ENCODE measurements at regions not wholly inside any gene's neighbourhood (a gene's known extent, or its start where the extent isn't known, plus 50 kb on each side); places are given as distances from the start of the nearest gene placed in this dataset.

- no peak for DNase-seq
- Mint-ChIP-seq H3K27ac (no peak overlapping the region), H3K4me3 (no peak overlapping the region), H3K36me3 (ENCODE audit: low read depth) (no peaks in the 10 kb centered on the region), H3K4me1 (peaks cover 2% of the 10 kb centered on the region), H3K27me3 (peaks cover 13% of the 10 kb centered on the region)
- no peaks in the 10 kb centered on the region for H3K9me3 ChIP-seq (ENCODE audit: control insufficient read depth, low read length, poor library complexity, severe bottlenecking)
- ATAC-seq = no peak
These were observed 126.6 kb downstream of the VEGFA start for GRCh38 chr6:43896329-43897255.

DNA sequence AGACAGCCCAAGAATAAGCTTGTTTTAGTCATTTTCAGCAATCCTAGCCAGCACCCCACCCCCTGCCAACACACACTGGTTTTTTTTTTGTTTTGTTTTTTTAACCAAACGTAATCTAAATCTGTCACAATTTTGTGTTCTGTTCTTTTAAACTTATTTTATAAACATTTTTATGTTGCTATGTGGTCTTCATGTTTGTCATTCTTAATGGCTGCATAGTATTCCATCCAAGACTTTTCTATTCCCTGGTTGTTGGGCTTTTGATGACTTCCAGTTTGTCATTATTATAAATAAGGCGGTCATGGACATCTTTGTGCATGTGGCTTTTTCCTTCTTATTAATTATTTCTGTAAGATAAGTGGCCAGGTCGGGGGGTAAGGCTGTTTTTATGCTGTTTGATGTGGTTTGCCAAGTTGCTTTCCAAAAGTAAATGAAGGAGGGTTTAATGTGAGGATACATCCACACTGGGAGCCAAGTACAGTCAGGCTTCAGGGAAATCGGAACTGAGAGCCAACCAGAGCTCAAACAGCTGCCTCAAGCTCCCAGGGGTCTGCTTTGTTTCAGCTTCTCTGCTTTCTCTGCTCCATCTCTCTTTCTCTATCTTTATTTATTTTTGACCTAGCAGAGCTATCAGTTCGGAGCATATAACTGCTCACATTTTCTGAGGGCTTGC is 125.8 kb downstream of the VEGFA start:
- Mint-ChIP-seq H3K27ac (no peak overlapping the region), H3K36me3 (ENCODE audit: low read depth) (peaks cover 4% of the 10 kb centered on the region), H3K27me3 (peaks cover 20% of the 10 kb centered on the region), H3K4me3 (no peak overlapping the region), H3K4me1 (peaks cover 7% of the 10 kb centered on the region)
- DNase-seq (no peak), ATAC-seq (no peak)
- no peaks in the 10 kb centered on the region for H3K9me3 ChIP-seq (ENCODE audit: control insufficient read depth, low read length, poor library complexity, severe bottlenecking)

DNA sequence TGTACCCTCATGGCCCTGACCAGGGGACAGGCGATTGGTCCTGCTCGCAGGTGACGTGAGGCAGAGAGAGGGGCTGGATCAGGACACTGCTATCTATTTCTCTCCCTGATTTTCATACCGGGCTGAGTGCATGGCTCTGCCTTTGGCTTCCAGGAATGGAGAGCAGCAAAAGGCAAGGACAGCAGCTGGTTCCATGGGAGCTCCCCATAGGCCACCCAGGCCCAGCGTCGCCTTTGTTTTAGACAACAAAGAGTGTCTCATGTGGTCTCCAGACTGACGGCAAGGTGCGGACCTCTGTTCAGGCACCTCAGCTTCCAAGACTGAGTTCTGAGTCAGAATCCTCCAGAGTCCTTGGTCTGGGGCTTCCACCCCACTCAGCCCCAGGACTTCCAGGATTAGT is 123.1 kb downstream of the VEGFA start:
- Mint-ChIP-seq H3K27ac (no peak overlapping the region), H3K4me3 (no peak overlapping the region), H3K36me3 (ENCODE audit: low read depth) (peaks cover 4% of the 10 kb centered on the region), H3K4me1 (peaks cover 9% of the 10 kb centered on the region), H3K27me3 (peaks cover 47% of the 10 kb centered on the region)
- DNase-seq (no peak), ATAC-seq (no peak)
- no peaks in the 10 kb centered on the region for H3K9me3 ChIP-seq (ENCODE audit: control insufficient read depth, low read length, poor library complexity, severe bottlenecking)

GRCh38 chr6:43891072-43891870 is 121.3 kb downstream of the VEGFA start:
- H3K9me3 ChIP-seq (ENCODE audit: control insufficient read depth, low read length, poor library complexity, severe bottlenecking) = no peaks in the 10 kb centered on the region
- no peak overlapping the region for H3K27ac Mint-ChIP-seq
- H3K4me1 Mint-ChIP-seq = peaks cover 9% of the 10 kb centered on the region
- peak overlapping the region; percentile 49 for H3K4me3 Mint-ChIP-seq
- H3K27me3 Mint-ChIP-seq = peaks cover 52% of the 10 kb centered on the region
- ATAC-seq (no peak), DNase-seq (no peak)
- H3K36me3 Mint-ChIP-seq (ENCODE audit: low read depth) = peaks cover 4% of the 10 kb centered on the region

DNA sequence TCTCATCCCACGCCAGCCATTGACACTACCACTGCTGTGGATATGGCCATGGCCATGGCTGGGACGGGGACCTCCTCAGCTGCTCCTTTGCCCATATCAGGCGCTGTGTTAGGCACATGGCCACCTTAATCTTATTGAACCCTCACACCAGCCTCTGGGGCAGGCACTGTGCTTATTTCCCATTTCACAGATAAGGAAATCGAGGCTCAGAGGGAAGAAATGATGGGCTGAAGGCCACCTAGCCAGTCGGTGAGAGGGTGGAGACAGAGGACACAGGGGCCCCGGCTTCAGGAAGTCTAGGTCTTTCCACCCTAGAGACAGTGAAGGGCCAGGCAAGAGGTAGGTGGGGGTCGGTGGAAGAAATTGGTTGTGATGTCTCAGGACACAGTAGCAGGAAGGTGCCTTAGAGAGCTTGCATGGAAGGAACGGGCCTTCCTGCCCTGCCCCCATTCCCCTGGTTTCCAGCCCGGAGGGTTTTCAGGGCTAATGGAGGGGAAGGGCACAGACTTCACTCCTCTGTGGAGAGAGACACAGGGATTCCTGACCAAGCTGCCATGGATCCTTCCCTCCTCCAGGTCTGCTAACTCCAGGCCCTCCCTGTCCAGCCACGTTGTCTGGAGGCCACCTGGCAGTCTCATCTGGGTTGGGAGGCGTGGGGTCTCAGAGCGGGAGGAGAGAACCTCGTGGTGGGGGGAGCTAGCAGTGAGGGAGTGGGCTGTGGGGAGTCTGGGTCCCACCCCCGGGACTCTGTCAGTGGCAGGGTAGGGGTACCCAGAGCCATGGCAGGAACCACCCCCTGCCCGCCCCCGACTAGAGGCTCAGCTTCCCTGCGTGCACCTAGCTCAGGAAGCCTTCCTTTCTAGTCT is 120.4 kb downstream of the VEGFA start:
- DNase-seq (no peak), ATAC-seq (no peak)
- Mint-ChIP-seq H3K4me1 (peaks cover 9% of the 10 kb centered on the region), H3K4me3 (no peak overlapping the region), H3K27ac (no peak overlapping the region), H3K36me3 (ENCODE audit: low read depth) (peaks cover 4% of the 10 kb centered on the region), H3K27me3 (peaks cover 45% of the 10 kb centered on the region)
- no peaks in the 10 kb centered on the region for H3K9me3 ChIP-seq (ENCODE audit: control insufficient read depth, low read length, poor library complexity, severe bottlenecking)

GRCh38 chr6:43887906-43888683 is 118.1 kb downstream of the VEGFA start:
- ATAC-seq (no peak), DNase-seq (no peak)
- Mint-ChIP-seq H3K36me3 (ENCODE audit: low read depth) (peaks cover 7% of the 10 kb centered on the region), H3K4me1 (peaks cover 9% of the 10 kb centered on the region), H3K27ac (no peak overlapping the region), H3K27me3 (peaks cover 45% of the 10 kb centered on the region), H3K4me3 (no peak overlapping the region)
- H3K9me3 ChIP-seq (ENCODE audit: control insufficient read depth, low read length, poor library complexity, severe bottlenecking) = no peaks in the 10 kb centered on the region

- ATAC-seq (no peak), DNase-seq (no peak)
- no peak overlapping the region for H3K4me3 Mint-ChIP-seq
- H3K9me3 ChIP-seq (ENCODE audit: control insufficient read depth, low read length, poor library complexity, severe bottlenecking) = no peaks in the 10 kb centered on the region
- H3K27me3 Mint-ChIP-seq = peaks cover 42% of the 10 kb centered on the region
- peaks cover 7% of the 10 kb centered on the region for H3K4me1 Mint-ChIP-seq
- peaks cover 7% of the 10 kb centered on the region for H3K36me3 Mint-ChIP-seq (ENCODE audit: low read depth)
- no peak overlapping the region for H3K27ac Mint-ChIP-seq
These were observed 117.4 kb downstream of the VEGFA start for GRCh38 chr6:43887340-43887858.

GRCh38 chr6:43886717-43887339 is 116.8 kb downstream of the VEGFA start:
- Mint-ChIP-seq H3K4me3 (no peak overlapping the region), H3K27ac (no peak overlapping the region), H3K4me1 (peaks cover 7% of the 10 kb centered on the region), H3K27me3 (peaks cover 40% of the 10 kb centered on the region), H3K36me3 (ENCODE audit: low read depth) (peaks cover 7% of the 10 kb centered on the region)
- no peak for DNase-seq
- no peaks in the 10 kb centered on the region for H3K9me3 ChIP-seq (ENCODE audit: control insufficient read depth, low read length, poor library complexity, severe bottlenecking)
- ATAC-seq = no peak

- no peak for ATAC-seq
- H3K36me3 Mint-ChIP-seq (ENCODE audit: low read depth) = peaks cover 5% of the 10 kb centered on the region
- DNase-seq = no peak
- no peak overlapping the region for H3K4me3 Mint-ChIP-seq
- no peak overlapping the region for H3K27ac Mint-ChIP-seq
- H3K9me3 ChIP-seq (ENCODE audit: control insufficient read depth, low read length, poor library complexity, severe bottlenecking) = no peaks in the 10 kb centered on the region
- peaks cover 4% of the 10 kb centered on the region for H3K4me1 Mint-ChIP-seq
- H3K27me3 Mint-ChIP-seq = peaks cover 37% of the 10 kb centered on the region
These were observed 116.1 kb downstream of the VEGFA start for GRCh38 chr6:43886067-43886461.

DNA sequence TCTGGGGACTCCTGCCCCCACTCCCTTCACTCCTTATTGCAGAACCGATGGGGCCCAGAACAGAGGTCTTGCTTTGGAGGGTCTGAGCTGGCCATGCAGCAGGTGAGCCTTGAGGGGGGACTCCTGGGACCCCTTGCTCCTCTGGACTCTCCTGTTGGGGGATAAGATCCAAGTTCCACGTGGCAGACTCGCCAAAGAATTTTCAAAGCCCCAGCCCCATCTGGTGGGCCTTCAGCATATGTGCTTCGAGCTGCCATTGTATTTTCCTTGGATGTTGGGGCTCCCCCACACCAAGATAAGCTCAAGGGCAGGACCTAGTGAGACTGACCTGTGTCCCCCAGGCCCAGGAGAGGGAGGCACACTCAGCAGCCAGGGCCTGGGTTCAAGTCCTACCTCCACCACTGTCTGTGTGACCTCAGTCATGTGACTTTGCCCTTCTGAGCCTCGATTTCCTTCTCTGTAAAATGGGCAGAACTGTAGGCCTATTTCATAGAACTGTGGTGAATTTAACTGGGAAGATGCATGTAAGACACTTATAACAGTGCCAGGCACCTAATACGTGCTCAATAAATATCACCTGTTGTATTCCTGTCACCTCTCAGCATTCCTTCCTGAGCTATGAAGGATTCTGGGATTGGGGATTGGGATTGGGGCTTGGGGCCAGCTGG is 115.5 kb downstream of the VEGFA start:
- no peaks in the 10 kb centered on the region for H3K9me3 ChIP-seq (ENCODE audit: control insufficient read depth, low read length, poor library complexity, severe bottlenecking)
- peaks cover 2% of the 10 kb centered on the region for H3K36me3 Mint-ChIP-seq (ENCODE audit: low read depth)
- peaks cover 2% of the 10 kb centered on the region for H3K4me1 Mint-ChIP-seq
- H3K27ac Mint-ChIP-seq = no peak overlapping the region
- DNase-seq (no peak), ATAC-seq (no peak)
- peaks cover 32% of the 10 kb centered on the region for H3K27me3 Mint-ChIP-seq
- H3K4me3 Mint-ChIP-seq = no peak overlapping the region

DNA sequence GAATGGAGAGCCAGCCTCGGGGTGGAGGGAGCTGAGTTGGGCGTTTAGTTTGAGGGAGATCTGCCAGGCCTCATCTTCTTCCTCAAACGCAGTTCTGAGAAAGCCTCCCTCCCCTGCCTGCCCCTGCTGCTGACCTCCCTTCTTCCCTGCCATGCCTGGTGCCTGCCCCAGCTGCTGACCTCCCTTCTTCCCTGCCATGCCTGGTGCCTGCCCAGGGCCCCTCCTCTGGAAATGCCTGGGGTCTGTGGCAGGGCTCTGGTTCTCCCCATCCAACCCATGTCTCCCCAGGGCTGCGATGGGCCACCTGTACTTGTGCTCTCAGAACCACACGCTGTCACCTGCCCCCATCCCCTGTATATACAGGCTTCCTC is 114.6 kb downstream of the VEGFA start:
- DNase-seq (no peak), ATAC-seq (no peak)
- peaks cover 2% of the 10 kb centered on the region for H3K36me3 Mint-ChIP-seq (ENCODE audit: low read depth)
- H3K4me3 Mint-ChIP-seq = no peak overlapping the region
- no peak overlapping the region for H3K27ac Mint-ChIP-seq
- H3K9me3 ChIP-seq (ENCODE audit: control insufficient read depth, low read length, poor library complexity, severe bottlenecking) = no peaks in the 10 kb centered on the region
- H3K4me1 Mint-ChIP-seq = no peaks in the 10 kb centered on the region
- H3K27me3 Mint-ChIP-seq = peaks cover 23% of the 10 kb centered on the region
